ENCODE measurements at regions not wholly inside any gene's neighbourhood (a gene's known extent, or its start where the extent isn't known, plus 50 kb on each side); places are given as distances from the start of the nearest gene placed in this dataset.

DNA sequence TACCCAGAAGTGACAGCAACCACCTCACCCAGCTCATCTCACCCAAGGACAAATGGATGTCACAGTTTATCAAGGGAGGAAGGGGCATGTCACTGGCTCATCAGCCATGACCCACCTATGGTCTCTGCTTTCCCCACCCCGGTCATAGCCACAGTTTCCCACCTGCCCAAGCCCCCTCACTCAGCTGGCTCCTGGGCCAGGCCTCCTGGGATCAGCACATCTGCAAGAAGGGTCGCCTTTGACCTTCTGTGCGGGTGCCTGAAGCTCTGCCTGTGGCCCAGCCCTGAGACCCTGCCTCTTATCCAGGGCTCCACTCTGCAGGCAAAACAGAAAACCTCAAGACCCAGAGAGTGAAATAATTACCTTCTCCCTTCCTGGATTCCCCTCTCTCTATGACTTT is 236.4 kb downstream of the BUD13 start:
- no peak for TF ChIP-seq EGR1 (IDR thresholded peaks at IDR 0.05)
- TF ChIP-seq EP300 (IDR thresholded peaks at IDR 0.05; ENCODE audit: borderline replicate concordance) = no peak
- no peak for TF ChIP-seq CEBPB (IDR thresholded peaks at IDR 0.05)
- TF ChIP-seq TEAD4 (IDR thresholded peaks at IDR 0.05) = no peak
- no peak for TF ChIP-seq TAF1 (IDR thresholded peaks at IDR 0.05; ENCODE audit: low read depth)
- TF ChIP-seq, protein P1, sequence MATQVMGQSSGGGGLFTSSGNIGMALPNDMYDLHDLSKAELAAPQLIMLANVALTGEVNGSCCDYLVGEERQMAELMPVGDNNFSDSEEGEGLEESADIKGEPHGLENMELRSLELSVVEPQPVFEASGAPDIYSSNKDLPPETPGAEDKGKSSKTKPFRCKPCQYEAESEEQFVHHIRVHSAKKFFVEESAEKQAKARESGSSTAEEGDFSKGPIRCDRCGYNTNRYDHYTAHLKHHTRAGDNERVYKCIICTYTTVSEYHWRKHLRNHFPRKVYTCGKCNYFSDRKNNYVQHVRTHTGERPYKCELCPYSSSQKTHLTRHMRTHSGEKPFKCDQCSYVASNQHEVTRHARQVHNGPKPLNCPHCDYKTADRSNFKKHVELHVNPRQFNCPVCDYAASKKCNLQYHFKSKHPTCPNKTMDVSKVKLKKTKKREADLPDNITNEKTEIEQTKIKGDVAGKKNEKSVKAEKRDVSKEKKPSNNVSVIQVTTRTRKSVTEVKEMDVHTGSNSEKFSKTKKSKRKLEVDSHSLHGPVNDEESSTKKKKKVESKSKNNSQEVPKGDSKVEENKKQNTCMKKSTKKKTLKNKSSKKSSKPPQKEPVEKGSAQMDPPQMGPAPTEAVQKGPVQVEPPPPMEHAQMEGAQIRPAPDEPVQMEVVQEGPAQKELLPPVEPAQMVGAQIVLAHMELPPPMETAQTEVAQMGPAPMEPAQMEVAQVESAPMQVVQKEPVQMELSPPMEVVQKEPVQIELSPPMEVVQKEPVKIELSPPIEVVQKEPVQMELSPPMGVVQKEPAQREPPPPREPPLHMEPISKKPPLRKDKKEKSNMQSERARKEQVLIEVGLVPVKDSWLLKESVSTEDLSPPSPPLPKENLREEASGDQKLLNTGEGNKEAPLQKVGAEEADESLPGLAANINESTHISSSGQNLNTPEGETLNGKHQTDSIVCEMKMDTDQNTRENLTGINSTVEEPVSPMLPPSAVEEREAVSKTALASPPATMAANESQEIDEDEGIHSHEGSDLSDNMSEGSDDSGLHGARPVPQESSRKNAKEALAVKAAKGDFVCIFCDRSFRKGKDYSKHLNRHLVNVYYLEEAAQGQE (IDR thresholded peaks at IDR 0.05; ENCODE audit: low read depth) = no peak
- no peak for TF ChIP-seq YY1 (IDR thresholded peaks at IDR 0.05; ENCODE audit: low read depth)
- TF ChIP-seq RAD21 (IDR thresholded peaks at IDR 0.05; ENCODE audit: low read depth) = no peak
- no peak for TF ChIP-seq TCF12 (IDR thresholded peaks at IDR 0.05; ENCODE audit: low read depth)
- TF ChIP-seq, protein P2, sequence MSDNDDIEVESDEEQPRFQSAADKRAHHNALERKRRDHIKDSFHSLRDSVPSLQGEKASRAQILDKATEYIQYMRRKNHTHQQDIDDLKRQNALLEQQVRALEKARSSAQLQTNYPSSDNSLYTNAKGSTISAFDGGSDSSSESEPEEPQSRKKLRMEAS (IDR thresholded peaks at IDR 0.05) = no peak
- TF ChIP-seq NFIC (IDR thresholded peaks at IDR 0.05) = no peak
- TF ChIP-seq CREB1 (IDR thresholded peaks at IDR 0.05; ENCODE audit: low read depth) = no peak
- TF ChIP-seq, protein P3, sequence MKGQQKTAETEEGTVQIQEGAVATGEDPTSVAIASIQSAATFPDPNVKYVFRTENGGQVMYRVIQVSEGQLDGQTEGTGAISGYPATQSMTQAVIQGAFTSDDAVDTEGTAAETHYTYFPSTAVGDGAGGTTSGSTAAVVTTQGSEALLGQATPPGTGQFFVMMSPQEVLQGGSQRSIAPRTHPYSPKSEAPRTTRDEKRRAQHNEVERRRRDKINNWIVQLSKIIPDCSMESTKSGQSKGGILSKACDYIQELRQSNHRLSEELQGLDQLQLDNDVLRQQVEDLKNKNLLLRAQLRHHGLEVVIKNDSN (IDR thresholded peaks at IDR 0.05) = no peak
- no peak for TF ChIP-seq ZBTB7A (IDR thresholded peaks at IDR 0.05; ENCODE audit: low read depth)

Measured in Ishikawa (cell line).